Prostate gland (tissue), 2 donors: ENCODE measurements at regions not wholly inside any gene's neighbourhood (a gene's known extent, or its start where the extent isn't known, plus 50 kb on each side); places are given as distances from the start of the nearest gene placed in this dataset.

ENCODE experiments used
- POLR2A ChIP-seq: fragments of 450-650 bp; IDR thresholded peaks from one replicate; pipeline ENCODE4 v1.6.1; 2016; ENCODE audit warnings: antibody characterized with exemption, mild to moderate bottlenecking
- POLR2AphosphoS5 ChIP-seq: sonication (generic); formaldehyde crosslinking; IDR thresholded peaks from one replicate; pipeline ENCODE4 v1.6.1; 2017; ENCODE audit warnings: antibody characterized with exemption
- TF ChIP-seq, protein P1 (sequence below), 4 experiments: fragments of 200-600 bp in 2 of 4; fragments of 450-650 bp in 2 of 4; sonication (generic) in 2 of 4; IDR thresholded peaks; 1 replicate in 3 of 4; 2 replicates in 1 of 4; pipeline ENCODE4 v1.5.1; 2016 to 2019; ENCODE audit warnings: antibody characterized with exemption in 4 of 4, mild to moderate bottlenecking in 2 of 4, moderate library complexity in 2 of 4

DNA sequence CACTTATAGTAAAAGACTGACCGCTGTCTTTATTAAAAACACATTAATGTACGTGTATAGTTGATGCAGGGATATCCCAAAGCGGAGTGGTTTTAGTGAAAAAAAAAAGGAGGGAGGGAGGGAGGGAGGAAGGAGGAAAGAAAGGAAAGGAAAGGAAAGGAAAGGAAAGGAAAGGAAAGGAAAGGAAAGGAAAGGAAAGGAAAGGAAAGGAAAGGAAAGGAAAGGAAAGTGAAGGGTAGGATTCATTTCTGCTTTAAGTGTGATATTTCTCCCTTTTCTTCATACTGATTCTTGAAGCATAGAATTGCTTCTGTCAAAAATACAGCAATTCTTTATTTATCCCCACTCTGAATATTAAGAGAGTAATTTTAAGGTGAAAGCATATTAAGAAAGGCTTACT lies 504.9 kb downstream of the PPP4R3C start:
- TF ChIP-seq, protein P1, sequence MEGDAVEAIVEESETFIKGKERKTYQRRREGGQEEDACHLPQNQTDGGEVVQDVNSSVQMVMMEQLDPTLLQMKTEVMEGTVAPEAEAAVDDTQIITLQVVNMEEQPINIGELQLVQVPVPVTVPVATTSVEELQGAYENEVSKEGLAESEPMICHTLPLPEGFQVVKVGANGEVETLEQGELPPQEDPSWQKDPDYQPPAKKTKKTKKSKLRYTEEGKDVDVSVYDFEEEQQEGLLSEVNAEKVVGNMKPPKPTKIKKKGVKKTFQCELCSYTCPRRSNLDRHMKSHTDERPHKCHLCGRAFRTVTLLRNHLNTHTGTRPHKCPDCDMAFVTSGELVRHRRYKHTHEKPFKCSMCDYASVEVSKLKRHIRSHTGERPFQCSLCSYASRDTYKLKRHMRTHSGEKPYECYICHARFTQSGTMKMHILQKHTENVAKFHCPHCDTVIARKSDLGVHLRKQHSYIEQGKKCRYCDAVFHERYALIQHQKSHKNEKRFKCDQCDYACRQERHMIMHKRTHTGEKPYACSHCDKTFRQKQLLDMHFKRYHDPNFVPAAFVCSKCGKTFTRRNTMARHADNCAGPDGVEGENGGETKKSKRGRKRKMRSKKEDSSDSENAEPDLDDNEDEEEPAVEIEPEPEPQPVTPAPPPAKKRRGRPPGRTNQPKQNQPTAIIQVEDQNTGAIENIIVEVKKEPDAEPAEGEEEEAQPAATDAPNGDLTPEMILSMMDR (IDR thresholded peaks at IDR 0.05) = no peak
- TF ChIP-seq POLR2AphosphoS5 (no peak), POLR2A (no peak)
